PC-3 (cell line): ENCODE measurements at regions not wholly inside any gene's neighbourhood (a gene's known extent, or its start where the extent isn't known, plus 50 kb on each side); places are given as distances from the start of the nearest gene placed in this dataset.

Experiments used
- ATAC-seq: fragments of 200-7000 bp; cut with Tn5 transposase; 2 replicates; pipeline ENCODE4 v1.9.1; 2020; ENCODE audit warnings: mild to moderate bottlenecking, moderate library complexity
- BruUV-seq: library from RNA; stranded (reverse); fragments of 400-500 nt; replicated peaks from 2 replicates; lab custom pipeline; 2021; lab: Mats Ljungman, UMichigan
- CTCF ChIA-PET: fragments of 300-600 bp; sonication (Branson Sonifier 250); formaldehyde crosslinking; loops from one replicate; lab custom pipeline; 2022; ENCODE audit warnings: antibody characterized with exemption; lab: Charles Lee
- POLR2A ChIA-PET: fragments of 300-600 bp; sonication (Branson Sonifier 250); formaldehyde crosslinking; loops from one replicate; lab custom pipeline; 2022; ENCODE audit warnings: antibody characterized with exemption; ENCODE audit not compliant: unreplicated experiment; lab: Charles Lee
- DNase-seq: peaks from one replicate; pipeline ENCODE4 v3.0.0-alpha.2; 2015
- H2AFZ ChIP-seq: fragments of 300-600 bp; sonication (generic); 2 replicates; pipeline ENCODE4 v1.6.0; 2016; ENCODE audit warnings: antibody characterized with exemption, low read length
- H3F3A ChIP-seq: fragments of 300-600 bp; sonication (generic); one replicate; pipeline ENCODE4 v1.6.0; 2017; ENCODE audit warnings: antibody characterized with exemption, low read length, control low read depth, mild to moderate bottlenecking; ENCODE audit not compliant: unreplicated experiment
- H3K27ac ChIP-seq: fragments of 300-600 bp; sonication (generic); 2 replicates; pipeline ENCODE4 v1.5.1; 2016; ENCODE audit warnings: mild to moderate bottlenecking, low read length
- H3K27me3 ChIP-seq: fragments of 300-600 bp; sonication (generic); 2 replicates; pipeline ENCODE4 v1.6.1; 2016; ENCODE audit warnings: low read length, mixed read lengths
- H3K36me3 ChIP-seq: fragments of 300-600 bp; sonication (generic); 2 replicates; pipeline ENCODE4 v1.6.1; 2016; ENCODE audit warnings: low read depth, mixed run types, low read length, mixed read lengths
- H3K4me1 ChIP-seq: fragments of 300-600 bp; sonication (generic); 2 replicates; pipeline ENCODE4 v1.5.1; 2016; ENCODE audit warnings: low read length; ENCODE audit not compliant: insufficient read depth
- H3K4me2 ChIP-seq: fragments of 300-600 bp; sonication (generic); 2 replicates; pipeline ENCODE4 v1.6.0; 2016; ENCODE audit warnings: low read length
- H3K4me3 ChIP-seq: fragments of 300-600 bp; sonication (generic); 2 replicates; pipeline ENCODE4 v1.5.1; 2016; ENCODE audit warnings: mild to moderate bottlenecking, low read length, mixed read lengths
- H3K79me2 ChIP-seq: fragments of 300-600 bp; sonication (generic); 2 replicates; pipeline ENCODE4 v1.6.1; 2017; ENCODE audit warnings: low read length, mixed read lengths
- H3K9ac ChIP-seq: fragments of 300-600 bp; sonication (generic); 2 replicates; pipeline ENCODE4 v1.6.0; 2016; ENCODE audit warnings: mild to moderate bottlenecking, low read length
- H3K9me2 ChIP-seq: fragments of 300-600 bp; sonication (generic); replicated peaks from 2 replicates; pipeline ENCODE4 v1.6.1; 2016; ENCODE audit warnings: mixed run types, low read length, mixed read lengths
- H3K9me3 ChIP-seq: fragments of 300-600 bp; sonication (generic); 2 replicates; pipeline ENCODE4 v1.6.1; 2016; ENCODE audit warnings: low read length, mixed read lengths
- H4K20me1 ChIP-seq: fragments of 300-600 bp; sonication (generic); 2 replicates; pipeline ENCODE4 v1.6.1; 2016; ENCODE audit warnings: low read length, mixed read lengths
- EZH2 ChIP-seq: fragments of 300-600 bp; sonication (generic); IDR thresholded peaks from one replicate; pipeline ENCODE4 v1.6.1; 2017; ENCODE audit warnings: antibody characterized with exemption, mild to moderate bottlenecking, low read length; ENCODE audit not compliant: unreplicated experiment
- EZH2phosphoT487 ChIP-seq: fragments of 300-600 bp; sonication (generic); IDR thresholded peaks from 2 replicates; pipeline ENCODE4 v1.6.1; 2018; ENCODE audit warnings: mild to moderate bottlenecking, antibody characterized with exemption, low read length, borderline replicate concordance
- intact Hi-C: fragments of 100-400 bp; cut with micrococcal nuclease; formaldehyde crosslinking; loops from 2 replicates; pipeline ENCODE4 v1.9.0; 2023
- TF ChIP-seq, protein P1 (sequence below): fragments of 300-600 bp; sonication (generic); conservative IDR thresholded peaks from 2 replicates; pipeline ENCODE4 v1.5.1; 2017; ENCODE audit warnings: antibody characterized with exemption, low read depth, mild to moderate bottlenecking, low read length

DNA sequence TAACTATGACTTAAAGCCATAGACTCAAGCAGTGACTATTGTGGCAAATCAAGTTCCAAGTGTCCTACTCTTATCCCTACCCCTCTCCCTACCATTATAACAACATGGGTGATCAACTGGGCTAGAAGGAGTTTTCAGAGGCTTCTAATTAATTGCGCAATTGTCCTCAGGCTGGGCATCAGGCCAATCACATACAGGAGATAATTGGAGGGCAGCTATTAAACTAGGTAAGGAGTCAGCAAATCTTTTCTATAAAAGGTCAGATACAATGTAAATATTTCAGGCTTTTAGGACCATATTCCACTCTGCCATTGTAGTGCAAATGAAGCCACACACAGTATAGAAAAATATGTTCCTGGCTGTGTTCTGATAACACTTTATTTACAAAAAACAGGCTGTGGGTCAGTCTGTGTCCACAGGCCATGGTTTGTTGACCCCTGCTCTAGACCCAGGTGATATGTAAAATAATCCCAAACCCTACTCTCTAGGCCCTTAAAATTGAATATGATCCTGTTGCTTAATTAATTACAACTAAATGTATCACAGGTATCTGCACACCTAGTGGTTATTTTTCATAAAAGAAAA lies 141.4 kb upstream of the PIK3R1 start:
- H3K9me3 ChIP-seq = no peaks in the 10 kb centered on the region
- ChIA-PET CTCF (no interaction called here), POLR2A (no interaction called here)
- TF ChIP-seq, protein P1, sequence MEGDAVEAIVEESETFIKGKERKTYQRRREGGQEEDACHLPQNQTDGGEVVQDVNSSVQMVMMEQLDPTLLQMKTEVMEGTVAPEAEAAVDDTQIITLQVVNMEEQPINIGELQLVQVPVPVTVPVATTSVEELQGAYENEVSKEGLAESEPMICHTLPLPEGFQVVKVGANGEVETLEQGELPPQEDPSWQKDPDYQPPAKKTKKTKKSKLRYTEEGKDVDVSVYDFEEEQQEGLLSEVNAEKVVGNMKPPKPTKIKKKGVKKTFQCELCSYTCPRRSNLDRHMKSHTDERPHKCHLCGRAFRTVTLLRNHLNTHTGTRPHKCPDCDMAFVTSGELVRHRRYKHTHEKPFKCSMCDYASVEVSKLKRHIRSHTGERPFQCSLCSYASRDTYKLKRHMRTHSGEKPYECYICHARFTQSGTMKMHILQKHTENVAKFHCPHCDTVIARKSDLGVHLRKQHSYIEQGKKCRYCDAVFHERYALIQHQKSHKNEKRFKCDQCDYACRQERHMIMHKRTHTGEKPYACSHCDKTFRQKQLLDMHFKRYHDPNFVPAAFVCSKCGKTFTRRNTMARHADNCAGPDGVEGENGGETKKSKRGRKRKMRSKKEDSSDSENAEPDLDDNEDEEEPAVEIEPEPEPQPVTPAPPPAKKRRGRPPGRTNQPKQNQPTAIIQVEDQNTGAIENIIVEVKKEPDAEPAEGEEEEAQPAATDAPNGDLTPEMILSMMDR = no peak
- TF ChIP-seq EZH2 (no peak), EZH2phosphoT487 (no peak)
- DNase-seq = no peak
- no peaks in the 10 kb centered on the region for H3K4me1 ChIP-seq
- no TSS peak for BruUV-seq
- H3K36me3 ChIP-seq = no peaks in the 10 kb centered on the region
- no peaks in the 10 kb centered on the region for H3K9me2 ChIP-seq
- H3K27me3 ChIP-seq = no peaks in the 10 kb centered on the region
- ATAC-seq = no peak
- H3K27ac ChIP-seq = no peak overlapping the region
- H4K20me1 ChIP-seq = no peaks in the 10 kb centered on the region
- no peak overlapping the region for H3K4me3 ChIP-seq
- no peak overlapping the region for H3K4me2 ChIP-seq
- no peak overlapping the region for H3K9ac ChIP-seq
- no peaks in the 10 kb centered on the region for H3K79me2 ChIP-seq
- intact Hi-C loops = no loop called here
- H2AFZ ChIP-seq = no peak overlapping the region
- no peaks in the 10 kb centered on the region for H3F3A ChIP-seq

DNA sequence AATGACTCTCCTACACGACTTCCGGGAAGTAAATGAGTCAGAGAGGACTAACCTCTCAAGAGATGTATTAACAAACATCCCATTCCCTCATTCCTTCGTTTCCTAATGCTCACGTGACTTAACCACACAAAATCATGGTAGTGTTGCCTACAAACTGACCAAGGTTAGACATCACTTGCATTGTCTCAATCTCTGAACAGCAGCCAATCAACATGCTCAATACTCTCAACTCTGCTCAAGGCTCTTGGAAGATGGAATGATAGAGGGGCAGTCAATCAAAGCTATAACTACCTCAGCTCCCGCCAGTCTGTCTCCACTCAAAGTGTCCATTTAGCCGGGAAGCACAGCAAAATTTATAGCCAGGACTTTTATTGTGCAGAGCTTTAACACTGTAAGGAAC lies 143.8 kb upstream of the PIK3R1 start:
- no peaks in the 10 kb centered on the region for H3K36me3 ChIP-seq
- H3K27me3 ChIP-seq = no peaks in the 10 kb centered on the region
- no peaks in the 10 kb centered on the region for H4K20me1 ChIP-seq
- no peak overlapping the region for H3K27ac ChIP-seq
- H3K79me2 ChIP-seq = no peaks in the 10 kb centered on the region
- no peaks in the 10 kb centered on the region for H3K9me2 ChIP-seq
- ATAC-seq (no peak), DNase-seq (peak; percentile 1)
- H3F3A ChIP-seq = no peaks in the 10 kb centered on the region
- BruUV-seq = no TSS peak
- no peak for TF ChIP-seq EZH2phosphoT487
- POLR2A ChIA-PET = no interaction called here
- CTCF ChIA-PET = no interaction called here
- no peak overlapping the region for H3K9ac ChIP-seq
- H3K4me2 ChIP-seq = no peak overlapping the region
- H3K9me3 ChIP-seq = no peaks in the 10 kb centered on the region
- H2AFZ ChIP-seq = no peak overlapping the region
- intact Hi-C loops = no loop called here
- H3K4me1 ChIP-seq = no peaks in the 10 kb centered on the region
- no peak overlapping the region for H3K4me3 ChIP-seq

DNA sequence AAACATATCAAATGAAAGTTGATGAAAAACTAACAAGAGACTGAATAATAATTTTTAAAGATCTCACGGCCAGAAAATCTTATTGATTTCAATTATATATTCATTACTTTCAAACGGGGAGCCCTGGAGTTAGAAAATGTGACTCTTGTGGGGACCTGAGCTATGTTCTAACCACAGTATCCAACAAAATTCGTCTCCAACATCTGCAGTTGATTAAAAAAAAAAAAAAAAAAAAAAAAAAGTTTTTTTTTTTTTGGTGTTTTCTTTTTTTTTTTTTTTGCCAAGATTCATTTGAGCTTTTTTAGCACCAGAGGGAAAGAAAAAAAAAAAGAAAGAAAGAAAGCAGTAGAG lies 144.3 kb upstream of the PIK3R1 start:
- H3K27ac ChIP-seq = no peak overlapping the region
- POLR2A ChIA-PET = no interaction called here

More for the DNA sequence above, 144.3 kb upstream of the PIK3R1 start:
- DNase-seq (no peak), ATAC-seq (no peak)
- H3K4me3 ChIP-seq = no peak overlapping the region
- H3F3A ChIP-seq = no peaks in the 10 kb centered on the region
- no TSS peak for BruUV-seq
- no peaks in the 10 kb centered on the region for H3K79me2 ChIP-seq
- H3K9me3 ChIP-seq = no peaks in the 10 kb centered on the region
- CTCF ChIA-PET = no interaction called here
- no peaks in the 10 kb centered on the region for H4K20me1 ChIP-seq
- no peak overlapping the region for H3K9ac ChIP-seq
- intact Hi-C loops = no loop called here
- H3K36me3 ChIP-seq = no peaks in the 10 kb centered on the region
- no peaks in the 10 kb centered on the region for H3K9me2 ChIP-seq
- H3K27me3 ChIP-seq = no peaks in the 10 kb centered on the region
- H2AFZ ChIP-seq = no peak overlapping the region
- no peak overlapping the region for H3K4me2 ChIP-seq
- TF ChIP-seq EZH2phosphoT487 (no peak), EZH2 (no peak)
- TF ChIP-seq, protein P1 = no peak
- H3K4me1 ChIP-seq = no peaks in the 10 kb centered on the region
